HG02870 (cell line): ENCODE measurements at regions not wholly inside any gene's neighbourhood (a gene's known extent, or its start where the extent isn't known, plus 50 kb on each side); places are given as distances from the start of the nearest gene placed in this dataset.
"Not testable (repeated sequence)": the region's sequence is repeated elsewhere in the genome, so short reads cannot be mapped to it uniquely, and the experiment has no call there.

ENCODE experiments used
- ATAC-seq: cut with Tn5 transposase; IDR thresholded peaks from one replicate; pipeline ENCODE4 v1.9.1; 2021; ENCODE audit warnings: mild to moderate bottlenecking, moderate library complexity; ENCODE audit not compliant: unreplicated experiment

DNA sequence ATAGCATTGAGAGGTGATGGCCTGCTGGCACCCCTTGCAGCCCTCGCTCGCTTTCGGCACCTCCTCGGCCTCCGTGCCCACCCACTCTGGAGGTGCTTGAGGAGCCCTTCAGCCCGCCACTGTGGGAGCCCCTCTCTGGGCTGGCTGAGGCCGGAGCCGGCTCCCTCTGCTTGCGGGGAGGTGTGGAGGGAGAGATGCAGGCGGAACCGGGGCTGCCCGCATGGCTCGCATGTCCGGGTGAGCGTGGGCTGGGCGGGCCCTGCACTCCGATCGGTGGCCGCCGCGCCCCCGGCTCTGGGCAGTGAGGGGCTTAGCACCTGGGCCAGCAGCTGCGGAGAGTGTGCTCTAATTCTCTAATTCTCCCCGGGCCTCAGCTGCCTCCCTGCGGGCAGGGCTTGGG is 101.1 kb downstream of the KIF4B start:
- no peak for ATAC-seq

DNA sequence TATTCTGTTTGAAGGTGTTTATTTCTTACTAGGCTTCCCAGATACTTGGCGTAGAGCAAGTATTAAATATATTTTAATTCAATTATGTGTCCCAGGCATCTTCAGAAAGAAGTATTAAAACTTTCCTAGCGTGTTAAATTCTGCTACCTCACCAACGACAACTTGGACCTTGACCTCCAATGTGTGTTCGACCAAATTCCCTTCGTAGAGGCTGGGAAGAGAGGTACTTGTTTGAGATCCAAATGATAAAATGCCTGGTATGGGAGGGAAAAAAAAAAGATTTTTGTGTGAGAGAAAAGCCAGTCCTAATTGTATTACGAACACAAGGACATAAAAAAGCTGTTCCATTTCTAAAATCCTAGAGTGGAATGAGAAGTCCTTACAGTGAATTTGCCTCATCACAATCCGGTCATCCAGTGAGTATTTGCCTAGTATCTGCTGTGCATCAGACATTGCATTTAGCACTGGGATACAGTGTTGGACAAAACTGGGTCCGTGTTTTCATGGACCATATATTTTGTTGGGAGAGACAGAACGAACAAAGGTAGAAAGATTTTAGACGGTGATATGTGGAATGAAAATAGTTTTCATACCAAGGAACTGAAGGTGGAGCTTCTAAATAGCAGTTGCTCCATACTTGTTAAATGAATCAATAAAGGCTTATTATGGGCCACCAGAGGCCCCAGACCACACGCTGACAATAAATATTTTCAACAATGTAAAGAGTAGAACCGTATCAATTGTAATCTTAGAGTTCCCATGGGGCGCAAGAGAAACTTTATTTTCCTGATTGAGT is 103.1 kb downstream of the KIF4B start:
- no peak for ATAC-seq

DNA sequence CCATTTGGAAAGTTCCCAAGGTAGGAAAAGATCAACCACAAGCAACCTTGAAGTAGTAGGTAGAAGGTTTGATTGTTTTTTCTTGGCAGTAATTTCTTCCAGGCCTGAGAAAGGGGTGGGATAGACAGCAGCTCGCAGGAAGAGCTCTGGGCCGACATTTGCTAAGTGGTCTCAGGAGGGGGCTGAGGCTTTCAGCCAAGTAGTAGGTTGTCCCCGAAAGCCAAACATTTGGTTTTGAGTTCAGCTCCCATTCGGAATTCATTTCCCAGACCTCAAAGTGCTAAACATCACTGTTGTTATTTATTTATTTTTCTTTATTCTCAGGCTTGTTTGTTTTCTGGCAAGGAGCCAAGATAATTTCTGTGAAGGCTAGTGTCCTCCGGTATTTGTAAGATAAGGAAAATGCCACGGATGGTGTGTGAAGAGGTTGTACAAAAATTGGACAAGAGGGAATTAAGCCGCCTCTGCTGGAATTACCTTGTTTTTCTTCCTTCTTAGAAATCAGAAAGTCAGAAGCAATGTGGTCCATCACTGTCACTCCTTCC is 112.1 kb downstream of the KIF4B start:
- ATAC-seq: no peak

DNA sequence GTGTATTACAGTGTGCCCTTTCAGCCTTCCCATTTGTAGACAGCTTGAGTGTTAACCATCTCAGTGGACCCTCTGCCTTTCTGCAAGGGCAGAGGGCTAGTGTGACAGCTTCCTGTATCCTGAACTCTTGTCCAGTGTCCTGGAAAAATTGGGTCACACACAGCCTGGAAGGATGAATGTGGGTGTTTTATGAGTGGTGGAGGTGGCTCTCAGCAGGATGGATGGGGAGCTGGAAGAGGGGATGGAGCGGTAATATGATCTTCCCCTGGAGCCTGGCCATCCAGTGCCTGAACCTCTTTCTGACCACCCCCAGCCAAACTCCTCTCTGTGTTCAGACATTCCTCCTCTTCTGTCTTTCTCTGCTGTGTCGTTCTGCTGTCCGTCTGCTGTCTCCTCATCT is 113.0 kb downstream of the KIF4B start:
- no peak for ATAC-seq

DNA sequence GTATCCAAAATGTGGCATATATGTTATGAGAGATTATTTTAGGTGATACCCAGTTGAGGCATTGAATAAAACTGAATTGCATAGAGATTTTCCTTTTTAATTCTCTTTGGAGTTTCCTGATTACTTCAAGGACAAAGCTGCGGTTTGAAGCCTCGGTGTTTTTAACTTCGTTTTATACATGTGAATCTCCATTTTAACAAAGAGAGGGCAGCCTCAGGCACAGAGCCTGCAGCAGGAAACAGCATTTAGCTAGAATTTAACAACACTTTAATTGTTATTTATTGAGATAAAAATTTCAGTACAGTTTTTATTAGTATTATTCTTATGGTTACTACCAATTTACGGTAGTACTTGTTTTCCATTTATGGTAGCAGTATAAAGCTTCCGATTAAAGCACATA is 114.0 kb downstream of the KIF4B start:
- ATAC-seq: no peak

DNA sequence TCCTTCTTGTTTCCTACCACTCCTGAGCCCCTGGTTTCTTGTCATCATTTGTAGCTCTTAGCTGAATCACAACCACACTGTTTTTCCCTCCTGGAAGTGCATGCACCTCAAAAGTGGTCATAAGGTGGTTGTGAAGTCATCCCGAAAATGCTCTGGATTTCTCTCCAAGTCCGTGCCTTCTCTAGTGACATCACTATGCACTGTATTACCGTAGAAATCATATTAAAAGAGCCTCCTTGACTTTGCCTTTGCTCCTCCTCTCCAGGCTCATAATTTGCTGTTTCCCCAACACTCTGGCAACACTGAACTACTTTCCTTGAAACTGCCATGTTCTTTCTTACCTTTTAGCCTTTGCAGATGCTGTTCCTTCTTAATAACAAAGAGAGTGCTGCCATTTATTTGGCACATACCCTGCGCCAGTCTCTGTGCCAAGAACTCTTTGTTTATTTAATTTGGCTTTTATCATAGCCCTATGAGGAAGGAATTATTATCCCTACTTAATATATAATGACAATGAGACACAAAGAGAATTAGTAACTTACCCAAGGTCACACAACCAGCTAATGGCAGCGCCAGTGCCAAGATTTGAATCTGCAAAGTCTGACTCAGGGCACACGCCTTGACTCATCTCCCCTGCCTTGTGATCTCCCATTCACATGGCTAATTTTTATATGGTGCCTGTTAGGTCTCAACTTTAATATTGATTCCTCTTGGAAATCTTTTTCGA is 115.4 kb downstream of the KIF4B start:
- ATAC-seq: no peak

DNA sequence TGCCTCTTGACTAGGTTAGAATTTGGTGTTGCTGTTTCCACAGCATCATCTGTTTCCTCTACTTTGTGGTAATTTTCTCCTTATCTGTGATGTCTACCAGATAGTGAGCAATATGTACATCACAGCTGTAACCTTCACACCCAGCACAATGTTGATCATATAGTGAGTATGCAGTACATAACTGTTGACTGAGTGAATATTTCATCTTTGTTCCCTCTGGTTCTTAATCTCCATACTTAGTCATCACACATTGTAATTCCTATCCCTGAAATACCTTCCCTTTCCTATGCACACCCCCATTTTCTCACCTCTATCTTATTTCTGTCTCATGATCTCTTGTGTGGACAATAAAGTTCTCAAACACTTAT is 115.9 kb downstream of the KIF4B start:
- no peak for ATAC-seq

DNA sequence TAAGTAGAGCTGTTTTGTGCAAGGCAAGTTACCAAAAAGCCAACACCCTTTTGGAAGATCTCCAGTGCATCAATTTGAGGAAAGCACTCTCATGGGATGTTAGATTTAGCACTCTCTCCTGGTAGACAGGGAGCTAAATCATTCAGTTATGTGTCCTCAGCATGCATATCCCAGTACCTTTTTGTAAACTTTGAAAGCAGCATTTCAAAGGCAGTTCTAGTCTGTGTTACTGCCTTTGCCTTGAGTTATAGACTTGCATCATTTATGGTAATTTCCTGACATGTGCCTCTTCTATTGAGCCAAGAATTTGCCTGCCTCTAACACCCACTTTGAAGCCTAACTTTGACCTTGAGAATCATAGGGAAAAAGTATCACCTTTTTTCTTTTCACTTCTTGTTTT is 120.6 kb downstream of the KIF4B start:
- ATAC-seq: no peak

DNA sequence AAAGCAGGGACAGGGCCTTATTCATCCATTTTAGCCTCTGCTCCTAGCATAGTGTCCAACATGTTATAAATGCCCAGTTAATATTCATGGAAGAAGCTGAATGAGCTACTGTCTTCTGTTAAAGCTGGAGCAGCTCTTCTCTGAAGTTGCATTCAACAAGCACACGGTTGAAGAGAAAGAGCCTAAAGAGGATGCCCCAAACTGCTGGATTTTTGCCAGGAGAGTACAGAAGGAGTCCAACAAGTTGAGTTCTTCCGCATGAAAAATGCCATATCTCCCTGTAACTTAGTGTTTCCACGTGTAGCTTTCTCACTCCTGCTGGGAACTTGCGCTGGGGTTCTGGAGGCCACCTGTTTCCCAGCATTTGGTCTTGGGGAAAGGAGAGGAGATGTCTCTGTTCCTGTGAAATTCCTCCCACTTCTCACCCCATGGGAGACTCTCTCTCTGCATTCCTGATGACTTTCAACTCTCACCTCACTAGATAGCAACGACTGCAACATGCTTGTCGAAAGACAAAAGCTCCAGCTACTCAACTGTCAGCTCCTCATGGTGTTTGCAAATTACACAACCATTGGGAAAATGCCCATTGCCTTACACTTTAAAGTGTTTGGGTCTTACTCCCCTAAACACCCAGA is 122.8 kb downstream of the KIF4B start:
- no peak for ATAC-seq

DNA sequence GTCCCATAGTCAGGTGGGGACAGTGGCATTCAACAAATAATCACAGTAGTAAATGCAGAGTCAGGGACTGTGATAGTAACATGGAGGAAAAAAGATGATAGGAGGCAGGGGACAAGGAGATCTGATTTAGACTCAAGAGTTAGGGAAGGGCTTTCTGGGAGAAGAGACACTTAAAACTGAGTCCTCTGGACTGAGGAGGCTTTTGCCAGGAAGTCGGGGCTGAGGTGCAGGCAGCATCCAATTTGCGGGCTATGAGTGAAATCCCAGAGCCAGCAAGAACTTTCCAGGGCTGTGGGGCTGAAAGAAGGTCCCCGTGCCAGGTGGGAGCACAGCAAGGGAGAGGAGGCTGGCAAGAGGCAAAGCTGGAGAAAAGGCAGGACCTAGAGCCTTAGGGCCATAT is 124.1 kb downstream of the KIF4B start:
- ATAC-seq: no peak

DNA sequence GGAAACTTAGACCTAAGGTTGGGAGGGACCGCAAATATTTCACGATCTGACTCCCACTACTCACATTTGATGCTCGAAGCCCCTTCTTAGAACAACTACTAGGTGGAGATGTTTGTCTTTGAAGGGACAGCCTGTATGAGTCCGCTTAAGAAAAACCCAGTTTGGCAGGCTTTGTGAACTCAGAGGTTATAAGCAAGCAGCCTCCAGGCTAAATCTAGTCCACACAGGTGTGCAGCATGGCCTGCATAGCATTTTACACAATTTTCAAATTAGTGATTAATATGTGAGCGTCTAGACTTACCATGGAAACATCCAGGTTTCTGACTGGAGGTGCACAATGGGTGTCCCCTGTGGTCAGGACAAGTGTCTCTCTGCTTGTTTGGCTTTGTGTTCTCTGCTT is 127.1 kb downstream of the KIF4B start:
- ATAC-seq: no peak

DNA sequence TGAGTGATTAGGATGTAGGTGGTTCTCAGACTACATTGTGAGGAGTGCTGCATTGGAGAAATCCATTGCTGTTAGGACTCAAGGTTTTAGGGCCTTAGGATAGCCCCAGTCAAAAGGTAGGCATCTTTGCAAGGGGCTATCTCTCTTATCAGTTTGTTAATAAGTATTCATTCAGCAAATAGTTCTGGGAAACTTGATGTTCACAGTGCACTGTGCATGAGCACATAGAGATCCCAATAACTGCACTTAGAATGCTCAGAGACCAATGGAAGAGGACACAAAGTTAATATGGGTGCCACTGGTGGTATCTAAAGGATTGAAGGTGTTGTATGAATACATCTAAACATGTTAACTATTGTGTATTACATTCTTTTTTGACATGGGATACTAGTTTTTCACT is 131.4 kb downstream of the KIF4B start:
- no peak for ATAC-seq

DNA sequence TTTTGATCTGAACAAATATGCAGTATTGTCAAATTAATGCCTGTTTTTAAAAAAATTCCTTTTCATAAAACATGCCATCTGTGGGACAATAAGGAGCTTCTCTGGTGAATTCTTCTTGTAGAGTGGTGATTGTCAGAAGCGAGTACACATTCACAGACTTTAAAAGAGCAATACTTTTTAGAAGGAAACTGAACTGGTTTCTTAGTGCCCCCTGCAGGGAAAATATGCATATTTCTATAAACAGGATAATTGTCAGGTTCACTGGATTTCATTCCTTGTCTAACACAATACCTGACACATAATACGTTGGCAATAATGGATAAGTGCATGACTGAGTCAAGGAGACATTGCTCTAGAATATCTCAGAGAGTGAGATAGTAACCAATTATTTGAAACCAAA is 133.7 kb downstream of the KIF4B start:
- ATAC-seq: no peak

DNA sequence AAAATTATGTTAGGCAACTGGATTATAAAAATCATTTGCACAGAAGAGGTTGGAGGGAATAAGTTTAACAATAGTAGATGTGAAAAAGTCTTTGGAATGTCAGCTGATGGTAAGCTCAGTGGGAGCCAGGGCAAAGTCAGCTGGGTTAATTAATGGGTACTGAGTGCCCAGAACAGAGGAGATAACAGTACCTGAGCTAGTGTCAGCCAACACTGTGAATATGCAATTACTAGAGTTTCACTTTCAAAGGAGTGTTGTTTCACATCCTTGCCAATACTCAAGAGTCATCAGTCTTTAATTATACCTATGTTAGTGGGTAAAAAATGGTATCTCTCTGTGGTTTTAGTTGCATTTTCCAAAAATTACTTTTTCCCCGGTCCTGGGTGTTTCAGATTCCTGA is 135.1 kb downstream of the KIF4B start:
- ATAC-seq: no peak

DNA sequence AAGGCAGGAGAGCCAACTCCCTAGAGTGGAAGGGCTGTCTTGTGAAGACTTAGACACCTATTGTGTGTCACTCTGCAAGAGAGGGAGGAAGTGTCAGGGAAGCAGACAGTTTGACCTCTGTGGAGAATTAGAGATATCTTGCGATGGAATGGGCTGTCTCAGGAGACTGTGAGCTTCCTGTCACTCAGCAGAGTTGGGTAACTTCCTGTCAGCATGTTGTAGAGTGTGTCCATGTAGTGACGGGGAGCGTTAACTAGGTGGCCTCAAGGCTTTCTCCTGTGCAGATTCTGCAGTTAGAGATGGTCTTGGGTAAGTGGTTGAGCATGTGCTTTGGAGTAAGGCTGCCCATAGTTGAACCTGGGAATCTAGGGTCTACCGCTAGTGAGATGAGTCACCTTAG is 136.5 kb downstream of the KIF4B start:
- no peak for ATAC-seq

DNA sequence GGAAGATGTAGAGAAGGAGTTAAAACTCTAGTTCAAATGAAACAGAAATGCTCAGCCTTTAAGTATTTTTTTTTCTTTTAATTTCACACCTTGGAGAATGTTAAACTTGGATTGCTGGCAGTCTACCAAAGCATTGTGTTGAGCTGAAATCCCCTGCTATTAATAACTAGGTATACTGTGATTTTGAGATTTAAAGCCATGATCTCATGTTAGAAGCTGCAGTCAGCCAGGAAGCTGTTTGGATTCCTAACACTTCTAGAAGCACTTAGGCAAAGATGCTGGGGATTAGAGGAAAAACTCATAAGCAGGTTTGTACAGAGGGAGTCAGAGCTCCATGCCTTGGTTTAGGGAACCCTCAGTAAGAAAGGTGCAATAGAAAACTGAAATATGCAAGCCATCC is 141.4 kb downstream of the KIF4B start:
- no peak for ATAC-seq

DNA sequence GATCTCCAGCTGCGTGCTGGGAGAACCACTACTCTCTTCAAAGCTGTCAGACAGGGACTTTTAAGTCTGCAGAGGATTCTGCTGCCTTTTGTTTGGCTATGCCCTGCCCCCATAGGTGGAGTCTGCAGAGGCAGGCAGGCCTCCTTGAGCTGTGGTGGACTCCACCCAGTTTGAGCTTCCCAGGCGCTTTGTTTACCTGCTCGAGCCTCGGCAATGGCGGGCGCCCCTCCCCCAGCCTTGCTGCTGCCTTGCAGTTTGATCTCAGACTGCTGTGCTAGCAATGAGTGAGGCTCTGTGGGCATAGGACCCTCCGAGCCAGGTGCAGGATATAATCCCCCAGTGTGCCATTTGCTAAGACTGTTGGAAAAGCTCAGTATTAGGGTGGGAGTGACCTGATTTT is 149.5 kb downstream of the KIF4B start:
- ATAC-seq: not testable (repeated sequence)

DNA sequence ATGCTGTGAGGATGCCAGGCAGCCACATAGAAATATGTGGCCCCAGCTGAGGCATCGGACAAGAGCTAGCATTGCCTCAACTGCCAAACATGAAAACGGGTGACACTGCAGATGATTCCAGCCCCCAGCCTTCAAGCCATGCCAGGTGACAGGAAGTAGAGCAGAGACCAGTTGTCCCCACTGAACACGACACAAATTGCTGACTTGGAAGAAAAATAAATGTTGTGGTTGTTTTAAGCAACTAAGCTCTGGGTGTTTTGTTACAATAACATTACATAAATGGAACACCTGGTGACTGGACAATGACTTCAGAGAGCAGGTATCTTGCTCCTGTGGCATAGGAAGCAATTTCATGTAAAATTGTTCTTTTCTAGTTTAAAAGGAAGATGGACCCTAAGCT is 154.2 kb downstream of the KIF4B start:
- no peak for ATAC-seq

DNA sequence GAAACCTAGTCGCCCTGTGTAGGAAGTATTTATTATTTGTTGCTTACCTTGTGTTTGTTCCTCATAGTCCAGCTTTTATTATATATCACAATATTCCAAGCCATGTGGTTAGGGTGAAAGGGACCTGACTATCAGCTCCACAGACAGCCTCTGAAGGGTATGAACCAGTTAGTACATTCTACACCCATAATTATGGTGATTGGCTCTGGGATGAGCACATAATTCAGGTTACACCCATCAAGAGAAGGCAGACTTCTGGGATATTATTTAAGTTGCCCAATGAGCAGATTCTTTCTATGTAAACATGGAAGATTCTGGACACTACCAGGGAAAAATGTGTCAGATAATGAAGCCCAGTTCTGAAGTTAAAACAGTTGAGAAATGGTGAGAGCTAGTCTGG is 168.0 kb downstream of the KIF4B start:
- no peak for ATAC-seq

DNA sequence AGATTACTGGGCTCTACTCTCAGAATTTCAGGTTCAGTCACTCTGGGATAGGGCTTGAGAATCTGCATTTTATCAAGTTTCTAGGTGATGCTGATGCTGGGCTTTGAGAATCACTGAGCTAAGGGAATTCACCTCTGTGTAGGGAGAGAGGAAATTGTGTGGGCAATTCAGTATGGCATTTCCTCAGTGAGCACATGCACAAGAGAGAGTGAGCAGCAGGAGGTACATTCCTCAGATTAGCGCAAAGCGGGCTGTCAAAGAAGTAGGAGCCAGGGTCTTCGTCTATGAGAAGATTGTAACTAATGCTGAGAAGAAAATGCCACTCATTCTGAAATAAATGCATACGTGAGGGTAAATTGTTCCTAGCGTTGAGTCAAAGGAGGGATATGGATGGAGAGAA is 175.9 kb downstream of the KIF4B start:
- no peak for ATAC-seq

DNA sequence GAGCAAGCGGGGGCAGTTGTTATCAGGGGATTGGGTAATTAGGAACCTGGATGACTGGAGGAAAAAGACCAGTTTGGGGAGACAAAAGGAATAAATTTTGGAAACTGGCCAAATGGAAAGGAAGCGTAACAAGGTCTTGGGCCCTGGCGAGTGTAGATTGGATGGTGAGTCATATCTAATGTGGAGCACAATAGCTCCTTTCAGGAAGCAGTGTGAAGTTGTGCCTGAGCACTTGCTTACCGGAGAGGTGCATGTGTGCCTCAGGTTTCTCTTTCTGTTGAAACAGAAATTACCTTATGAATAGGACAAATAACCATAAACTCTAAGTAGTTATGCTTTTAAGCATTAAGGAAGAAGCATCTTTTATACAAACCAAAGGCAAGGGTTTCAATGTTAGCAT is 176.4 kb downstream of the KIF4B start:
- ATAC-seq: no peak

DNA sequence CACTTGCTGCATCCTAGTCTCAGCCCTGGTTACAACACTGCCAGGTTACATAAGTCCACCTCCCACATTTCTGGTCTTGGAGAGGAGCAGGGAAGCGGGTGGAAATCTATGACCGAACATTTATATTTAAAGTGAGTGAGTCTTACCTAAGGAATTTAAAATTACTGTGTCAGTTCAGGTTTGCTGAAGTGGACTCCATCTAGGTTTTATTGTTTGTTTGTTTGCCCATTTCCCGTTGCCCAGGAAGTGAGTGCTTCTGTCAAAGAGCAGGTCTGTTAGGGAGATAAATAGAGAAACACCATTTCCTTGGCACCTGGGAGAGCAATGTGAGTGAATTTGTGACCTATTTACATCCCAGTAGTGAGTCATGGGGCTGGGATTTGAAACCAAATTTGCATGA is 179.5 kb downstream of the KIF4B start:
- ATAC-seq: no peak
